Epithelial cell of proximal tubule (primary cell): ENCODE measurements at regions not wholly inside any gene's neighbourhood (a gene's known extent, or its start where the extent isn't known, plus 50 kb on each side); places are given as distances from the start of the nearest gene placed in this dataset.
A peak's percentile ranks its signal among the peaks of the same experiment; 100 is the strongest.
"Not testable (repeated sequence)": the region's sequence is repeated elsewhere in the genome, so short reads cannot be mapped to it uniquely, and the experiment has no call there.

Source experiments
- DNase-seq: peaks from one replicate; pipeline ENCODE4 v3.0.0-alpha.2; 2011; ENCODE audit warnings: low read depth
- H3K4me3 ChIP-seq: 2 replicates; pipeline ENCODE4 v1.5.1; 2011; ENCODE audit warnings: low read depth, mild to moderate bottlenecking, low read length
- TF ChIP-seq, protein P1 (sequence below): conservative IDR thresholded peaks from 2 replicates; pipeline ENCODE4 v1.5.1; 2012; ENCODE audit warnings: low read depth, mild to moderate bottlenecking, low read length

DNA sequence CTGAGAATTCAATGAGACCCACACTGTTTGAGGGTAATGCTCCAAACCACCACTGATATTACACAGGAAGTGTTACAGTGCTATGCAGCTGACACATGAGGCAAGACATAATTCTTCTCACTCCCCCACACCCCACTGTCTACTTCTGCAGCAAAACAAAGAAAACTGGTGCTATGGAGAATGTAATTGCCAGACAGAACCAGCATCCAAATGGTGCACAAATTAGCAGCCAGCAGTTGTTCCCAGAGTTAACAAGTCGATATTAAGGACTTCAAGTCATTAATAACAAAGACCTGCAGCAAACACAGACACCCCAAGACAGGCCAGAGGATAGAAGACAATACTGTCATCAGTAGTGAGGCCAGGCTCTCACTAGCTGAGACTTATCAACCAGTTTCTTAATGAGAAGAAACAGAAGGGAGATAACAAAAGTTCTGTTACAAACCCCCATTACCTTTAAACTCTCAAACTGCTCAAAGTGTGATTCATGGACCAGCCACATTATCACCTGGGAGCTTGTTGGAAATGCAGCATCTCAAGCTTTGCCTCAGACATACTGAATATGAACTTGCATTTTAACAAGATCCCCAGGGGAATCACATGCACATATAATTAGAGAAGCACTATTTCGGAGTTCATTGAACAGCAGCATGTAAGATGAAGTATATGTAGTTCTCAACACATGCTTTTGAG, 58.7 kb upstream of the FNDC3B start:
- no peak for DNase-seq
- TF ChIP-seq, protein P1, sequence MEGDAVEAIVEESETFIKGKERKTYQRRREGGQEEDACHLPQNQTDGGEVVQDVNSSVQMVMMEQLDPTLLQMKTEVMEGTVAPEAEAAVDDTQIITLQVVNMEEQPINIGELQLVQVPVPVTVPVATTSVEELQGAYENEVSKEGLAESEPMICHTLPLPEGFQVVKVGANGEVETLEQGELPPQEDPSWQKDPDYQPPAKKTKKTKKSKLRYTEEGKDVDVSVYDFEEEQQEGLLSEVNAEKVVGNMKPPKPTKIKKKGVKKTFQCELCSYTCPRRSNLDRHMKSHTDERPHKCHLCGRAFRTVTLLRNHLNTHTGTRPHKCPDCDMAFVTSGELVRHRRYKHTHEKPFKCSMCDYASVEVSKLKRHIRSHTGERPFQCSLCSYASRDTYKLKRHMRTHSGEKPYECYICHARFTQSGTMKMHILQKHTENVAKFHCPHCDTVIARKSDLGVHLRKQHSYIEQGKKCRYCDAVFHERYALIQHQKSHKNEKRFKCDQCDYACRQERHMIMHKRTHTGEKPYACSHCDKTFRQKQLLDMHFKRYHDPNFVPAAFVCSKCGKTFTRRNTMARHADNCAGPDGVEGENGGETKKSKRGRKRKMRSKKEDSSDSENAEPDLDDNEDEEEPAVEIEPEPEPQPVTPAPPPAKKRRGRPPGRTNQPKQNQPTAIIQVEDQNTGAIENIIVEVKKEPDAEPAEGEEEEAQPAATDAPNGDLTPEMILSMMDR, result no peak
- no peak overlapping the region for H3K4me3 ChIP-seq

DNA sequence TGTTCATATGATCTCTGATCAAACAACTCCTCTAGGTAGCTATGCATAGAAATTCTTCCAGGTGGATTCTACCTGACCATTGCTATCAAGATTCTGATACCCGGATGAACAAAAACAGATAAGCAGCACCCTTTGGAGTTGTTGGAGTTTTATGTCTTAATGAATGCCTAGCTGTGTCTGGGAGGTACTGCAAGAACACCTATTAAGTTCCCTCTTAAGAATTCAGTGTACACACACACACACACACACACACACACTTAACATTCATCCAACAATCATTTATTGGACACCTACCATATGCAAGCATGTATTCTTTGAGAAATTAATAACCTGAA, 58.1 kb upstream of the FNDC3B start:
- TF ChIP-seq, protein P1, result no peak
- no peak overlapping the region for H3K4me3 ChIP-seq
- no peak for DNase-seq

DNA sequence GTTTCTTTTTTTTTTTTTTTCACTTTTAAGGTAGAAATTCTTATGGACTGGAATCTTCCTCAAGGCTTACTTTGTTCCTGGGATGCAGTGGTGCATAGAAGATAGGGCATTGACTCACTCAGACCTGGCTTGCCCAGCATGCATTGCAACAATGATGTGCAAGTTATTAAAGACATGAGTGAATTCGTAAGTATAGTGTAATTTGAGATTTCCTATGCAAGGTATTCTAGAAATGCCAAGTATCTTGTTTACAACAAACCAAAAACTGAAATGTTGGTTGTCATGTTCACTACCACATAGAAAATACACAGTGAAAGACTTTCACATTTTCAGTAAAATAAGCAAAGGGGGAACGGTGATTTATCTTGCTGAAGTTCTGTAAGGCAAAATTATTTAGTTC, 56.5 kb upstream of the FNDC3B start:
- peak; percentile 27 for DNase-seq
- TF ChIP-seq, protein P1, result no peak
- H3K4me3 ChIP-seq, result no peak overlapping the region

DNA sequence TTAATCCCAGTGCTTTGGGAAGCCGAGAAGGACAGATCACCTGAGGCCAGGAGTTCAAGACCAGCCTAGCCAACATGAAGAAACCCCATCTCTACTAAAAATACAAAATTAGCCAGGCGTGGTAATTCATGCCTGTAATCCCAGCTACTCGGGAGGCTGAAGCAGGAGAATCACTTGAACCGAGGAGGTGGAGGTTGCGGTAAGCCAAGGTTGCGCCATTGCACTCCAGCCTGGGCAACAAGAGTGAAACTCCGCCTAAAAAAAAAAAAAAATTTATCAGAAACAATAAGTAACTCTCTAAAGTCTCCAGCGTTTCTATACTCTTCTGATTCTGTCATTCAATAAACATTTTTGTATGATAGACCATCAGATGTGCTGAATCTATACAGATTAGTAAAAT, 55.7 kb upstream of the FNDC3B start:
- DNase-seq, H3K4me3 ChIP-seq: not testable (repeated sequence)

DNA sequence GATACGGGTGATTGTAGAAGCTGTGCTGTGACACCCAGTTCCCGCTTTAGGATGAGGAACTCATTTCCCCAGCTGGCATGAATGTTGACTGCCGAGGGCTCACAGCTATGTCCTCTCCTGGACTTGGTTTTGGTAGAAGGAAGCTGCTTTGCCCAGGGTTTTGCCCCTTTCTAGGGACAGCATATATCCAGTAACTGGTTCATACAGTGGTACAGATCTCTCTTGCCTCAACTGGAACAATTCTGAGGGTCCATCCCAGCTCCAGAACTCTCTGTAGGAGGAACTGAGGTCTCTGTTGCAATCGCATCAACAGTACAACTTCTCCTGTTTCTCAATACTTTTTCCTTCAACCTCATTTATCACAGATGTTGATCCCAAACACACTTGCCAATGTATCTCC, 54.5 kb upstream of the FNDC3B start:
- no peak for DNase-seq
- TF ChIP-seq, protein P1, result no peak
- H3K4me3 ChIP-seq, result no peak overlapping the region

DNA sequence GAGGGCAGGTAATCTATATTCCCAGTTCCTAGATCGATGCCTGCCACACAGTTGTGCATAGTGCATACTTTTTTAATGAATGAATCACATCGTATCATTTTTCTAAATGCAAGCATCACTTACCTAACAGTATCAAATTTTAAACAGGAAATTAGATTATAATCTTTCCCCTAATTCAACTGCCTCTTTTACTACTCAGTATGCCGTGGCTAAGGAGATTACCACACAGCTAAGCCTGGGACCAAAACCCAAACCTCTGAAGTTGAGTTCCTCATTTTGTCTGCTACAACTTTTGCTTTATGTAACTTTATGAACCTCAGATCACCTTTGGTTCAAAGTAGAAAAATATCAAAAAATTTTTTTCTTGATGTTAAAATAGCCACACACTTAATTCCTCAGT, 53.2 kb upstream of the FNDC3B start:
- no peak overlapping the region for H3K4me3 ChIP-seq
- TF ChIP-seq, protein P1, result no peak
- no peak for DNase-seq

DNA sequence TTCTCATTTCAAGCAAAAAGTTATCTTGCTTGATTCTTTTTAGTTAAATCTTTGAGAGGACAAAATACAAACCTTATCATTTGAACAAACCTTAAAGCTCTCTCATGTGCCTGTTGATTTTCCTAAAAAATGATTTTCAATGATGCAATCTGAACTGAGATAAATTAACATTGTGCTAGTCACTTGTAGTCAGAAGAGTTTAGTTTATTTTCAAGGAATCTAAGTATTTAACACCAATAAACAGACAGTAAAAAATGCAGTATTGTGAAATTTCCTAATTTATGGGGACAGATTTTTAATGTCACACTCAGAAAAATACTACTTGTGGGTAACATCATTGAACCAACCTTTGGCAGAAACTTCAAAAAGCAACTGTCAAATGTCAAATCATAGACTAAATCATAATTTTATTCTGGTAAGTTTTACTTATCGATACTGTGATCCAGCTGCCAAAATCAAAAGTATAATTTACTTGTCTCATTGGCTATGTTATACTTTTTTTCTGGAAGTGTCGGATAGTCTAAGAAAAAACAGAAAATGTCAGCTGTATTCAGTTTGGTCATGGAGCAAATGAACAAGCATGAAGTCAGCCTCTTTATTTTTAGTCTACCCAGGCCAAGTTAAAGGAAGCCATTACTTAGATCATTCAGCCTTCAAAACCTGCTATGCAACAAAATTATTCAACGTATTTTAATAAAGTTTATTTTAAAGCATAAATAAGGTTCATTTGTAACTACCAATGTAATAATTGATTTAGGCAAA, 52.4 kb upstream of the FNDC3B start:
- no peak for DNase-seq
- TF ChIP-seq, protein P1, result no peak
- no peak overlapping the region for H3K4me3 ChIP-seq
